ENCODE measurements at regions not wholly inside any gene's neighbourhood (a gene's known extent, or its start where the extent isn't known, plus 50 kb on each side); places are given as distances from the start of the nearest gene placed in this dataset.
"Not testable (repeated sequence)": the region's sequence is repeated elsewhere in the genome, so short reads cannot be mapped to it uniquely, and the experiment has no call there.

DNA sequence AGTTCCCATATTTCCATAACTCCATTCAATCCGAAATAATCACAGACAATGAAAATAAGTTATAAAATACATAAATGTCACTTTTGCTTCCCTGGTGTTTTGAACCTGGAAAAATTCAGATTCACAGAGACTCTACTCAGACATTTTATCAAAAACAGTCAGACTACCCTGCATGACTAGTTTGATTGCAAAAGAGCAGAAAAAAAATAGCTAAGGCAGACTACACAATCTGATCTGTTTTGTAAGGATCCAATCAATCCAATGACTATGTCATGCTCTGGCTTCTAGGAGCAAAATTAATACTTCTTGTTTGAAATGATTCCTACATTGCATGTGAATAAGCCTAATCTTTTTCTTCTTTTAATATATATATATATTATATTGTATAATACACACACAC is 1262.6 kb downstream of the EFNA5 start:
- no peak for DNase-seq

DNA sequence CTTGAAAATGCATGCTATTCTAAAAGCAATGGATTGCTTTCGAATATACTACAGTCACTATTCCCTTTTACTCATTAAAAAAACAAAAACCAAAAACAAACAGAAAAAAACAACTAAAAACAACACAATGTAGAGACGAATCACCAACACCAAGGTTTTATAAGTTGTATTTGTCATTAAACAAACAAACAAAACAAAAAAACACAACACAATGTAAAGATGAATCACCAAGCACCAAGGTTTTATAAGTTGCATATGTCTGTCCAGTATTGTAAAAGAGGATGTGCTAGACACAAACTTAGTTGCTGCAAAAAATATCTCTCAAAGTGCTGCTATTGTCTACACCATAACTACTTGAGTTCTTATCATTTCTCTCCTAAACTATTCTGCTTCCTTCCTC is 1269.2 kb downstream of the EFNA5 start:
- DNase-seq = no peak

DNA sequence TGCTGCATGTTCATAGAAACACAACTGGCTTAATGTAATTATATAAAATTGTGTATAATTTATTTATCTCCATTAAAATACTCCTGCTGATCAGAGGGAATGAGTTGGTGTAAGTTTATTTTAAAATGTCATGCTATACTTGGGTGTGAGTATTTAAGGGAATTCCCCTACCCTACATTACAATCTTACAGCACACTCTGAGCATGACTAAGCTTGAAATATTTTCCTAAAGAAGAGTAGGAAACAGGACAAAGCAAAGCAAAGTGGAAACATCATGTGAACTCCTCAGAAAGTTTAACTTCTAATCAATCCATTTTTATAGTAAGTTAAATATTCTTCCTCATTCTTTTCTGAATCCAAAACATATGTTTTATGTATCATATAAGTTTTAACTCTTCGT is 1271.3 kb downstream of the EFNA5 start:
- no peak for DNase-seq

DNA sequence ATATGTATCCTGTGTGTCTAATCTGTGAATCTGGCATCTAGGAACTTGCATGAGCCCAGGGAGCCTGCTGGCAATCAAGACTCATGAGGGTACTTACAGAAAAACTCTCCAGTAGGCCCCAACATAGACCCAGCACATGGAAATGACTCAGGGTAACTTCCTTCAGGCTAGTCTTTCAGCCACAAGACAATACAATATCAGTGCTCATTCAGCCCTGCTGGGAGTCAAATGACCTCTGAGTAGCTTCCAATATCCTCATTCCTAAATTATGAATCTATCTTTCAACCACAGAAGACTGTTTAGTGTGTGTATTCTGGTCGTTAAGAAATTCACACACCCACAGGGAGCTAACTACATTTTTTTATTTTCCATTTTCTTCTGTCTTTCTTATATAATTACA is 1273.0 kb downstream of the EFNA5 start:
- DNase-seq = no peak

DNA sequence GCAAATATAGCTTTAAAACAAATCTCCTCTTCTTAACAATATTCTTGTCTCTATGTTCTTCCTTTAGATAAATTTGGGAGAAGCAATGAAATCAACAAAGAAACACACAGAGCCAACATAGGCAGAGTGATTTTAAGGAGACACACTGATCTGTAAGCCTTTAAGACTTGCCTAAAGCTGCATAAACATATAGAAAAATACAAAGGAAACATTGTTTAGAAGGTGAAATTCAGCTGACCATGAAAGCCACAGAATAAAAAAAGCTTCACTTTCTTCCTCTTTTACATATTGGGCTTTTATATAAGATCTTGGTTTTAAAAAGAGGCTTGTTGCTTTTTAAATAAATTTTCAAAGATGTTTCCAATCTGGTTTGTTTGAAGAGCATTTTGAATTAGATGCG is 1277.5 kb downstream of the EFNA5 start:
- DNase-seq = no peak

DNA sequence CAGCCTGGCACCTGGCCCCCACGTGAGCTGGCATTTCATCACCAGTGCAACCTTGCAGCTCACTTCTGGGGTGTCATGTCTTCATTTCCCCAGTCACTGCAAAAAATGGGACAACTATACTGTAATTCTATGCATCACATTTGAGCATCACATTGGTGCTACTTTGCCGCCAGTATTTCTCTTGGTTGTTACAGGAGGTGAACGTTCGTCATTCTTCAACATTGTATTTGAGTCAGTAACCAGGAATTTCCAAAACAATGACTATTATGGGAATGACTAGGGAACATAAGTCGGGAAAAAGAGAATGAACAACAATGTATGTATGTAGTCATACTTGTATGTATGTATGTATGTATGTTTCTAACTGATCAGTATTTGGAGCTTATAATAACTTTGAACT is 1278.0 kb downstream of the EFNA5 start:
- no peak for DNase-seq

DNA sequence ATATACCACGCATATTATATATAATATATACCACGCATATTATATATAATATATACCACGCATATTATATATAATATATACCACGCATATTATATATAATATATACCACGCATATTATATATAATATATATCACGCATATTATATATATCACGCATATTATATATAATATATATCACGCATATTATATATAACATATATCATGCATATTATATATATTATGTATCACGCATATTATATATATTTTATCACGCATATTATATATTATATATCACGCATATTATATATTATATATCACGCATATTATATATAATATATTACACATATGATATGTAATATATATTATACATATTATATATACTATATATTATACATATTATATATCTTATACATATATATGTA is 1283.0 kb downstream of the EFNA5 start:
- DNase-seq = not testable (repeated sequence)

DNA sequence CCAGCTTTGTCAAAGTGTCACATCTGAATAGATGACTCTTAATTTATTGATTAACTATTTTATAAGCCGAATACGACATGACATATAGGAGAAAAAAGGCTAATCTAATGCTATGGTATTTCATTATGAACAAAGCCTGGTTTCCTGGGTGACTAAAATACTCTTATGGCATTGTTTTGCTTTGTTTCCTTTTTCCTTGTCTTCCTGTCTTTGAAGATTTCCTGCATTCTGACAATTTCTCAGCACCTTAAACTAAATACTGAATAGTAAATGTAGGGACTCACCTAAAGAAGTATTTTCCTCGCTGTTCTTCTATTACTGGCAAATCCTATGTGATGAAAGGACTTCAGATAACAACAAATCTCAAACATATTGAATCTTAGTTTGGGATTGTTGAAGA is 1284.5 kb downstream of the EFNA5 start:
- no peak for DNase-seq

DNA sequence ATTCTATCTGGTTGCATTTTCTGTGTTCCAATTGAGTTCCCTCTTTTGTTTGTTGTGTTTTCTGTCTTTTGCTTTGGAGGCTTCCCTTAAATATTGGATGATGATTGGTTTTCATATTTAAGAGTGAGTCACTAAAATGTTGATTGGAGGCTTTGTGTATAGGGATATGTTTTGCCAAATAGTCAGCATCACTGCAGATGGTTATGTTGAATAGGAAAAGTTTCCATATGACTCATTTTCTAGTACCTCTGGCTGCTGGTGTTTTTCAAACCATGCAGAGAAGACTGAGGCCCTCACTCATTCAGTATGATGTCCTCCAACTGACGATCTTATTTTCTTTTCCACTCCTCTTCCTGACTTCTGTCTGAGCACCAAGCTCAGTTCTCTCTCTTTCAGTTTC is 1290.0 kb downstream of the EFNA5 start:
- DNase-seq = no peak

DNA sequence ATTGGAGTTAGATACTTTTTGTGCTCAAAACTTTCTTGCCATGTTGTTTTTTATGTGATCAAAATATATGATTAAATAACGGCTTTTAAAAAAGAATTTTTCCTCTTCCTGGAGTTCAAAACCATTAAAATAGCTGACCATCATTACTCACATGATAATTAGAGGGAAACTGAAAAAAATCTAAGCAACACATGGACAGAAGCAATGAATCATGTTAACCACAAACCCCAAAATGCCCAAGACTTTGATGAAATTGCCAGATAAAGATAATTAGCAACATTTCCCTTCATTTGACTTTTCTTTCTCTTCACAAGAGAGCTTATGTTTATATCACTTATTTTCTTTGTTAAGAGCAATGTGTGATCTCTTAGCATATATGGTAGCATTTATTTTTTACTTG is 1294.2 kb downstream of the EFNA5 start:
- no peak for DNase-seq

DNA sequence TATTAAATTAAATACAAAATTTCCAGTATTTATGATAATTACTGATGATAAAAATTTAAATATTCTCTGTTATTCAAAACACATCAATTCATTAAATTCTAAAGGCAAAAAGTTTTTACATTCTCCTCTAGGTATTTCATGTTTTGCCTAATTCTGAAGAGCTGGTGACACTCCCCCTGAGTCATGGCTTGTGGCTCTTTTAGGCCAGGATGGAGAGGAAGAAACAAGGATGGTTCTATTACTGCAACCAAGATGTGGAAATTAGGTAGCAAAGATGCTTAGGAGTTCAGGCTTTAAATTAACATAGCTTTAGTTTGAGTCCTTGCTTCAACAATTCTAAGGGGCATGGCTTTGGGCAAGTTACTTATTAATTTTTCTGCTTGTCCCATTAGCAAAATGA is 1295.8 kb downstream of the EFNA5 start:
- DNase-seq = no peak

DNA sequence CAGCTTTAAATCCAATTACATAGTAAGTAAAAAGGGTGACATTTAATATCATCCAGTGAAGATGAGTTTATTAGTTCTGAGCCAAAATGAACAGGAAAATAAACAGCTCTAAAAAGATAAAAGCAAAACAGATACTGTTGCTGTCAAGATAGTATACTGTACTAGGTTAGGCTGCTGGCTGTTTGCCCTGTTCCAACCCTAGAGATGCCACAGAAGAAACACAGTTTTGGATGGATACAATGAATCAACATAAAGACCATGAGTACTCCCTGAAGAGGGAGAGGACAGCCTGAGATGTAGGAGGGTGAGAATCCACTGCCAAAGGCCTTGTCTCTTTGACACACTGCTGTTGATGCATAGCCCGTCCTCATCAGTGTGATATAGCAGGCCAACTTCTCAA is 1302.7 kb downstream of the EFNA5 start:
- no peak for DNase-seq

DNA sequence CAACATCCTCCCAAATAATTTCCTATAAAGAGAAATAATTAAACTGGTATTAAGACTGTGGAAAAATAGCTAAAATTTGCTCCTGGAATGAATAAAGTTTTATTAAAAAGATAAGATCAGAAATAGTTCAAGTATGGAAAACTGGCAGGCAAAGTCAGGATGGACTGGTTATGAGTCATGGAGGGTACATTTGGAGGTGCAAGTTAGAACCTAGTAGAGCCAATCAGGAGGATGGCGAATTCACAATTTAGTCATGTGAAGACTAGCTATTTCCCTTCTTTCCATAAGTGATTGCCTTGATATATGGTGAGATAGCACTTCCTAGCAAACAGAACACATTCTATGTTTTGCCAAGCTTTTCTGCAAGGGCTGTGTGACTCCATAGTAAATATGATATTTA is 1303.5 kb downstream of the EFNA5 start:
- no peak for DNase-seq

DNA sequence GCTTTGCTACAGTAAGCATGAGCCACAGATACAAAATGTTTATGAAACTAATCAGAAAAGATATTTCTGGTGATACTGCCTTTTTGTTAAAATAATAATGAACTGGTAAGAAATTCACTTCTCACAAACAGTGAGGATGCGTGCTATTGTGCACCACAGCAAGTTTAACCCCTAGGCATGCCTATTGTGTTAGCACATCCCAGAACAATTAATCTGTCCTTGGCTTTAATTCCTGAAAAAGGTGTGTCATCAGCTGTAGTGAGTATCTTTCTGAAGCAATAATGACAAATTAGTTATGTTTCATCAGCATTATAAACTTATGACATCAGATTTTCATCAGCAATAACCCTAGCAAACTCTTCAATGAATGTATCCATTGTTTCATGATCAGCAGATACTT is 1307.2 kb downstream of the EFNA5 start:
- DNase-seq = no peak

DNA sequence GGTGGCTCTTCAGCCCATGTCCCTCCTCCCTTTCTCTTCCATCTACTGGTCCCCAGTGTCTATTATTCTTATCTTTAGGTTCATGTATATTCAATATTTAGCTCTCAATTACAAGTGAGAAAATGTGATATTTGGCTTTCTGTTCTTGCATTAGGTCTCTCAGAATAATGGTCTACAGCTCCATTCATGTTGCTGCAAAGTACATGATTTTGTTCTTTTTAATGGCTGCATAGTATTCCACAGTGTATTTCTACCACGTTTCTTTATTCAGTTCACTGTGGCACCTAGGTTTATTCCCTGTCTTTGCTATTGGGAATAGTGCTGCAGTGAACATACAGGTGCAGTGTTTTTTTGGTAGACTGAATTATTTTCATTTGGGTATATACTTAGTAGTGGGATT is 1308.8 kb downstream of the EFNA5 start:
- DNase-seq = no peak

DNA sequence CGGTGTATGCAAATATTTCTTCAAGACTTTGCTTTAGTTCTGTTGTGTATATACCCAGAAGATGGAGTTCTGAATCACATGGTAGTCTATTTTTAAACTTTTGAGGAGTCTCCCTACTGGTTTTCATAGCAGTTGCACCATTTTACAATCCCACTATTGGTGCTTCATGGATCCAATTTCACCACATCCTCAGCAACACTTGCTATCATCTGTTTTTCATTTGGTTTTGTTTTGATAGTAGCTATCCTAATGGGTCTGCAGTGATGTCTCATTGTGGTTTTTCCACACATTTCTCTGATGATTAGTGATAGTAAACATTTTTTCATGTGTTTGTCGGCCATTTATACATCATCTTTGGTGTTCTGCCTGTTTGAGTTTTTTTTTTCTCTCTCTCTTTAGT is 1339.3 kb downstream of the EFNA5 start:
- no peak for DNase-seq

DNA sequence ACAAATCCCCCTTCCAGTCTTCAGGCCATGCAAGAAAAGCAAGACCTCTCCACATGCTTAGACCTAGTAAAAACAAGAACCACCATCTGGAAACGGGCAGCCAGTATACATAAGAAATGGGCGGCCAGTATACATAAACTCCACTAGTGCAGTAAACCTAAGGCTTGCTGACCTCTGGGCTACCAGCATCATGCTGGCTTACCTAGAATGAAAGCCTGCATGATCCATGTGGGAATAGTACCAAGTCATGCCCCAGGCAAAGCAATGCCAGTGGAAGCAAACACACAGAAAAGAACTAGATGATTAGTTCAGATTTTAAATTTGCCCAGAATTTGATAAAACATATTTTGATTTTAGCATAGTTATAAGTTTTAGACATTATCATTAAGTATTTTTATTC is 1346.4 kb downstream of the EFNA5 start:
- DNase-seq = no peak

DNA sequence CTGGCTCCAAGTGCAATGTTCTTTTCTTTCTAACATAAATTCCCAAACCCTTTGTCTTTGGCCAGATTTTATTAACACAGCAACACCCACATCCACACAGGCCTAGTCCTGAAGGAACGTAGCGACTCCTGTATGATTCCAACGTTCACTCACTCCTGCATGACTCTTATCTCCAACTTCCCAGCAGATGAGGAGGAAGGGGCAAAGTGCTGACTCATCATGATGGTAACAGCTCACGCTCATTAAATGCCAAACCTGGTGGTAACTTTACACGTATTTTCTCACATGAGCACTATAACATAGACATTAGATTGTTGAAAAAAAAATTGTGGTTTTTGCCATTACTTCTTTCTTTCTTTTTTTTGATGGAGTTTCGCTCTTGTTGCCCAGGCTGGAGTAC is 1349.5 kb downstream of the EFNA5 start:
- peak; percentile 6 for DNase-seq

DNA sequence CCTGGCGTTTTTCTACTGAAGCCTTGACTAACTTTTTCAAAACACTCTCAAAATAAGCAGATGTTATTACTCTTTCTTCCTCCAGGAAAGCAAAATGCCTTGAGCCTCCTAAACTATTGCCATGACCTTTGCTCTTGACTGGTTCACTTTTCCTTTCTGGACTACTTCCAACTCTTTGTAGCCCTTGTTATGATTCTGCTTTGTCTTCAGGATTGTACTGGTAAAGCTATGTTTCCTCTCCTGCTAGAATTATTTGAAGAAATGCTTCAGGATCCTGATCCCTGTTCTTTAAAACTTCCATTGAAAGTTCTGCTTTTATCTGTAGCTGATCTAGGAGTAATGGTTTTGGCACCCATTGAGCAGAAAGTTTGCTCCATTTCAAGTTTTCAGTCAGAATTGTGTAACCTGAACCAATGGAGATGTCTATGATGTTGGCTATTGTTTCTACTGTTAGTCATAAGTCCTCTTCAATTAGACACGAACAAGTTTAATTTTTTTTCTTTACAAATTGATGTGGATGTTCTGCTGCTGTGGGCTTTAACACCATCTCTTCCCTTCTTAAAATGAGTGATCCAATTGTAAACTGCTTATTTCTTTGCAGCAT is 1356.4 kb downstream of the EFNA5 start:
- no peak for DNase-seq

DNA sequence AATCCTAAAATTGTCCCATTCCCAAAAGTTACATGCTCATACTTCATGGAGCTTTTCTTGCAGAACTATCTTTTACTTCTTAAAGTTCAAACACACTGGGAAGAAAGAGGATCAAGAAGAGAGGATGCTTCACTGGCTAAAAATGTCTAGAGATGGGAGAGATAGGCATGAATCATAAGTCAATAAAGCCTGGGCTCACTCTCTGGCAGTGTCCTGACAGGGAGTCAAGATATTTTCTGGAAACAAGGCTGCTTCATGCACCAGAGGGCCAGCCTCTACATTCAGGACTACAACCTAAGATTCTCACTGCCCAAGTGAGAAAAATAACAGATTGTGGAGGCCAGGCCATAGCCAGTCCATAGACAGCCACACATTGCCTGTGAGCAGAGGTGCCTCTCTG is 1358.4 kb downstream of the EFNA5 start:
- DNase-seq = no peak

DNA sequence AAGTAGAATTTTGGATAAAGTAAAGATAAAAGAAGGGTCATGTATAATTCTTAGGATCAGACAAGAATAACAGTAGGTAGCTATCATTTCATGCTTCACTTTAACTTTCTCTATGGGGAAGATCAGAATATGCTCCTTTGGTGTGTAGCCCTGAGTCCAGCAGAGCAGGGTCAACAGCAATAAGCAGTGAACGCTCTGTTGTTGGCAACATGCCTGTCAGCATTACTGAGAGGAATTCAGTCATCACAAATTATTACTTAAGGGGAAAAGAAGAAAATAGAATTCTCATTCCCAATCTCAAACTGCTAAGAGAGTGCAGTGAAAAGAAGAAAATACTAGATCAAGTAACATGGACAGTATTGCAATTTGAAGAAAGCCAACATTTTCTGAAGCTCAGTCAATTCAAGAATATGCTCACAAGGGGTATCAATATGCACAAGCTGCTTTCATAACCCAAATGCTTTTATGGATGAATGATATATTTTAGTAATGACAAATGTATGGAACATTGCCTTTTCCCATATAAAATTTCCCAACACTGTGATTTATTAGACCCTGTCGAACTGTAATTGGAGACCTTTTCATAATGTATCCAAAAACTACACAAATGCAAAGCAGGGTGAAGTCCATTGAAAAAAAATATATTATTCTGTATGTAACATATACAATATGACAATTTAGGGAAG is 1359.4 kb downstream of the EFNA5 start:
- no peak for DNase-seq

DNA sequence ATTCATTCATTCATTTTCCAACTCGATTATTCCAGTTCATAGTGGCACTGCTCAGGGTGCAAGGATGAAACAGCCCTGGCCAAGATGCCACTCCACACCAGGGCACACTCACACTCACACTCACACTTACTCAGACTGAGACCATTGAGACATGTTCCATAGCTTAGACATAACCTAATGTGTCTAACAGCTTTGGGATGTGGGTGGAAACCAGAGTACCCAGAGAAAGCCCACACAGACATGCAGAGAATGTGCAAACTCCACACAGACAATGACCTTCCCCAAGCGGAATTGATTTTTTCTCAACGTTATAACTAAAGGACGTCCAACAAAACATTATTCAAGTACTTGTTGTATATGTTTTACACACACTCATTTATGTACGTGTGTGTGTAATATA is 1363.5 kb downstream of the EFNA5 start:
- no peak for DNase-seq

DNA sequence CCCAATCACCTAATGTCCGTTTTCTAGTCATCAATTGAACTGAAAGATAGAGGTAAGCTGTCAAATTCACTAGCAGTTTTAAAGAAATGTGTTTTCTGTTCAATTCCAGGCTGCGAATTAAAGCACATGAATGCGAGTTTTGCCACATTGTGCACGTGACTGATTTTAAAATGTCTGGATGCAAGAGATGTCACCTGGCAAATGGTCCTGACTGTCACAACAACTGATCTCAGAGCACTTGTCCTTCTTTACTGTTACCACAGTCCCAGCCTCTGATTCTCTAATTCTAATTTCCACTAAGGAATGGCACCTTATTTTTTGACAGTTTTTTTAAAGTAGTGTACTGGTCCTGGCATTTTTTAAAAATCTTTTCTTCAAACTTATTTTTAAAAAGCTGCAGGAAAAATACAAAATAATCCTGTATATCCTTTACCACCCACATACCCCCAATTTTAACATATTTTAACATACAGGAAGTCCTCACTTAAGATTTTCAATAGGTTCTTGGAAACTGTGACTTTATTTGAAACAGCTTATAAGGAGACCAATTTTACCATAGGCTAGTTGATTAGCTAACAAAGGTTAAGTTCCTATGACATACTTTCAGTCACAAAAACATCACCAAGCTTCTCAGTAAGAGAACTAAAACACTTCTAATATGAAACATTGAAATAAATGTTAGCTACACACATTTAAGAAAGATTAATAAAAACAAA is 1364.3 kb downstream of the EFNA5 start:
- no peak for DNase-seq

DNA sequence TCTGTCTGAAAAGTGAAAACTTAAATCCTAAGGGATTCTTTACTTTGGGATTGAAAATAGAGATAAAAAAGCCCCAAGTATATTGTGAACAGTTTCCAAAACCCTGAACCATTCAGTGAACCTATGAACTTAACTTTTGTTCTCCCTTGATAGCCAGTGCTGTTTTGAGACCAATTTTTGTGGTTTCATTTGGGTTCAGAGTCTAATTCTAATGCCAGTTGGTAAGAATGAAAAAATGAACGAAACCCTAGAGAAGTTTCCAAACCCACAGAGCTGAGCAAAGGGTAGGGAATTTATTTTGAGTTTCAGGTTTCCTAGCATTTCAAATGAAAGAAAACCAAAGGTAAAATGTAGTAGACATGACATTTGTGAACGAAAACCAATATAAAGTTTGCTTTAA is 1366.8 kb downstream of the EFNA5 start:
- DNase-seq = no peak

DNA sequence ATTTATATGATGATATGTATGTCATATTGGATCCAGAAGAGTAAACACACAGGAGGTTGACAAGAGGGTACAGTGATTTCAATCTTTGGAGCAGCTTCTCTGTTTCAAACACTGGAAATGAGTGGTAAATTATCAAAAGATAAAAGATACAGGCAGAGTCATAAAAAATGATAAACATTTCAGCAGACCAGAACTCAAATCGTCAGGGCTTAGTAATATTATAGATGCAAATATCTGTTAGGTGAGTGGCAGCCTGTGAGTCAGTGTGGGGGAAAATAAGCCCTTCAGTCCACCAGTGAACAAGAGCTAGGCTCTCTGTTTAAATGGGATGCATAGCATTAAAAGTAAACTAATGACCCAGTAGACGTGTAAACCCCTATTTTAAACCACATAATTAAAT is 1378.1 kb downstream of the EFNA5 start:
- no peak for DNase-seq

Data from 8988T (cell line).